HepG2 (cell line): ENCODE measurements at regions not wholly inside any gene's neighbourhood (a gene's known extent, or its start where the extent isn't known, plus 50 kb on each side); places are given as distances from the start of the nearest gene placed in this dataset.

Source experiments
- ATAC-seq: fragments of 200-7000 bp; cut with Tn5 transposase; 3 replicates; pipeline ENCODE4 v1.9.1; 2020; ENCODE audit warnings: mild to moderate bottlenecking, moderate library complexity
- BruUV-seq: library from RNA; stranded (reverse); fragments of 400-500 nt; replicated peaks from 2 replicates; lab custom pipeline; 2021; lab: Mats Ljungman, UMichigan
- CTCF ChIA-PET: fragments of 300-600 bp; formaldehyde crosslinking; extraction: SDS; loops from one replicate; lab custom pipeline; 2021; ENCODE audit warnings: low total read pairs, inconsistent platforms, low intra/inter-chr PET ratio; lab: Yijun Ruan, JAX
- POLR2A ChIA-PET: fragments of 350-600 bp; sonication (Branson Sonifier 250); formaldehyde crosslinking; loops from one replicate; lab custom pipeline; 2020; ENCODE audit warnings: antibody characterized with exemption, inconsistent platforms; lab: Yijun Ruan, JAX
- DNase-seq: peaks from one replicate; pipeline ENCODE4 v3.0.0-alpha.2; 2015; ENCODE audit warnings: low spot score
- FAIRE-seq: peaks from 3 replicates; lab custom pipeline; 2011; peaks lifted over from hg19 to GRCh38; lab: Jason Lieb, UNC
- H2AFZ ChIP-seq: one replicate; pipeline ENCODE4 v1.6.1; 2011; ENCODE audit warnings: low read length, inconsistent platforms
- H3K27ac ChIP-seq: fragments of 300-600 bp; 3 replicates; pipeline ENCODE4 v1.8.0; 2011; ENCODE audit warnings: mixed run types, mild to moderate bottlenecking, mixed read lengths, low read length, inconsistent platforms; ENCODE audit not compliant: insufficient read depth; ENCODE audit errors: extremely low read length
- H3K27me3 ChIP-seq, 2 experiments: fragments of 200-600 bp in 1 of 2; 2 replicates in 1 of 2; 3 replicates in 1 of 2; pipeline versions ENCODE4 v1.6.0 to v1.8.0; 2011; ENCODE audit warnings: low read length in 2 of 2, mild to moderate bottlenecking in 2 of 2, moderate library complexity in 2 of 2, inconsistent platforms in 1 of 2; ENCODE audit not compliant: insufficient read depth in 2 of 2, control insufficient read depth in 1 of 2
- H3K36me3 ChIP-seq, 2 experiments: fragments of 200-600 bp in 1 of 2; replicated peaks in 1 of 2; 2 replicates in 1 of 2; 3 replicates in 1 of 2; pipeline versions ENCODE4 v1.5.1 to v1.8.0; 2011; ENCODE audit warnings: low read length in 2 of 2, inconsistent platforms in 1 of 2; ENCODE audit not compliant: insufficient read depth in 2 of 2, control insufficient read depth in 1 of 2
- H3K4me1 ChIP-seq: 2 replicates; pipeline ENCODE4 v1.5.1; 2012; ENCODE audit warnings: low read length, inconsistent platforms; ENCODE audit not compliant: insufficient read depth
- H3K4me2 ChIP-seq: 2 replicates; pipeline ENCODE4 v1.6.0; 2011; ENCODE audit warnings: low read depth, low read length, inconsistent platforms
- H3K4me3 ChIP-seq, 3 experiments: fragments of 200-600 bp in 1 of 3; sonication (generic), shearing (Covaris generic) in 1 of 3; replicated peaks in 1 of 3; 2 replicates each; pipeline ENCODE4 v1.5.1; 2011 to 2016; ENCODE audit warnings: low read length in 3 of 3, inconsistent platforms in 2 of 3, low read depth in 2 of 3, mild to moderate bottlenecking in 2 of 3, control low read depth in 1 of 3, mixed read lengths in 1 of 3; ENCODE audit not compliant: insufficient read depth in 1 of 3
- H3K79me2 ChIP-seq: one replicate; pipeline ENCODE4 v1.6.1; 2011; ENCODE audit warnings: low read length, inconsistent platforms; ENCODE audit not compliant: insufficient read depth
- H3K9ac ChIP-seq: 2 replicates; pipeline ENCODE4 v1.6.0; 2011; ENCODE audit warnings: mild to moderate bottlenecking, low read depth, low read length, inconsistent platforms; ENCODE audit not compliant: insufficient read depth
- H3K9me3 ChIP-seq: 2 replicates; pipeline ENCODE4 v1.5.1; 2012; ENCODE audit warnings: mild to moderate bottlenecking, low read length
- H4K20me1 ChIP-seq: 2 replicates; pipeline ENCODE4 v1.6.0; 2011; ENCODE audit warnings: inconsistent platforms, mild to moderate bottlenecking, low read length, moderate library complexity; ENCODE audit not compliant: insufficient read depth
- AKAP8 ChIP-seq: sonication (generic); formaldehyde crosslinking; IDR thresholded peaks from 2 replicates; pipeline ENCODE4 v1.5.1; 2020; ENCODE audit warnings: mild to moderate bottlenecking, missing genetic modification reagents
- ATAD3A ChIP-seq: sonication (generic); formaldehyde crosslinking; IDR thresholded peaks from 2 replicates; pipeline ENCODE4 v1.4.0; 2020; ENCODE audit warnings: missing genetic modification reagents
- CBX1 ChIP-seq: IDR thresholded peaks from one replicate; pipeline ENCODE4 v1.6.1; 2016; ENCODE audit warnings: antibody characterized with exemption, low read depth
- HNF1A ChIP-seq, 2 experiments: sonication (generic) in 1 of 2; formaldehyde crosslinking in 1 of 2; IDR thresholded peaks; 2 replicates each; pipeline versions ENCODE4 v1.4.0 to v1.6.1; 2016 to 2020; ENCODE audit warnings: borderline replicate concordance in 1 of 2, low read depth in 1 of 2, mild to moderate bottlenecking in 1 of 2, missing genetic modification reagents in 1 of 2
- HOXA3 ChIP-seq: sonication (generic); formaldehyde crosslinking; IDR thresholded peaks from 2 replicates; pipeline ENCODE4 v1.5.0; 2020; ENCODE audit warnings: missing genetic modification reagents
- IRF1 ChIP-seq: sonication (generic); formaldehyde crosslinking; IDR thresholded peaks from 2 replicates; pipeline ENCODE4 v1.4.0; 2020; ENCODE audit warnings: low read depth, mild to moderate bottlenecking, missing genetic modification reagents
- MTA3 ChIP-seq: sonication (generic); formaldehyde crosslinking; IDR thresholded peaks from 2 replicates; pipeline ENCODE4 v1.4.0; 2020; ENCODE audit warnings: missing genetic modification reagents
- TCF7 ChIP-seq: sonication (generic); IDR thresholded peaks from 2 replicates; pipeline ENCODE4 v1.6.1; 2016; ENCODE audit warnings: antibody characterized with exemption, low read depth
- ZBTB40 ChIP-seq, 2 experiments: fragments of 450-650 bp in 1 of 2; sonication (generic) in 1 of 2; formaldehyde crosslinking in 1 of 2; IDR thresholded peaks; 2 replicates each; pipeline versions ENCODE4 v1.6.1 to v1.8.0; 2016 to 2022; ENCODE audit warnings: antibody characterized with exemption in 1 of 2, mild to moderate bottlenecking in 1 of 2, missing genetic modification reagents in 1 of 2
- ZNF354B ChIP-seq: sonication (generic); formaldehyde crosslinking; IDR thresholded peaks from 2 replicates; pipeline ENCODE4 v1.8.0; 2022; ENCODE audit warnings: mild to moderate bottlenecking, missing genetic modification reagents
- ZNF367 ChIP-seq: sonication (generic); formaldehyde crosslinking; IDR thresholded peaks from 2 replicates; pipeline ENCODE4 v1.4.0; 2020; ENCODE audit warnings: missing genetic modification reagents, borderline replicate concordance
- WGBS: methylation state at CpG from one replicate; pipeline ENCODE4 v1.1.6; 2017; ENCODE audit warnings: low lambda C conversion rate; 5-methylcytosine and 5-hydroxymethylcytosine counted together
- in situ Hi-C: cut with HindIII; loops from 2 replicates; pipeline ENCODE4 v1.10.0; 2017; ENCODE audit warnings: low pct_unique_long_range_greater_than_20kb; ENCODE audit not compliant: extremely low pct_ligation_motif_present
- intact Hi-C: fragments of 100-400 bp; cut with micrococcal nuclease; formaldehyde crosslinking; loops from one replicate; pipeline ENCODE4 v1.10.0; 2022; ENCODE audit not compliant: unreplicated experiment

- no TSS peak for BruUV-seq
- no peak for FAIRE-seq
- H3K27me3 ChIP-seq = no peaks in the 10 kb centered on the region; a peak in 1 of 5 replicates
- no peaks in the 10 kb centered on the region for H3K79me2 ChIP-seq
- H3K4me2 ChIP-seq = no peak overlapping the region
- DNase-seq = no peak
- ATAC-seq = no peak
- in situ Hi-C loops = no loop called here
- no peak overlapping the region for H3K27ac ChIP-seq
- H3K4me1 ChIP-seq = peaks cover 24% of the 10 kb centered on the region
- H3K9ac ChIP-seq = no peak overlapping the region
- no peaks in the 10 kb centered on the region; a peak in 1 of 5 replicates for H3K36me3 ChIP-seq
- POLR2A ChIA-PET = no interaction called here
- 95% methylated on average over 8 of the region's 8 CpGs for WGBS
- no peaks in the 10 kb centered on the region for H3K9me3 ChIP-seq
- CTCF ChIA-PET = no interaction called here
- H2AFZ ChIP-seq = no peak overlapping the region
- H3K4me3 ChIP-seq = no peak overlapping the region
- H4K20me1 ChIP-seq = no peaks in the 10 kb centered on the region
- intact Hi-C loops = no loop called here
- TF ChIP-seq CBX1 (no peak), HNF1A (IDR thresholded peaks at IDR 0.05; ENCODE audit: low read depth) (no peak), HNF1A (CRISPR knock-in tag; IDR thresholded peaks at IDR 0.05; ENCODE audit: borderline replicate concordance) (no peak), IRF1 (CRISPR knock-in tag) (no peak), ZNF354B (no peak), AKAP8 (no peak), TCF7 (no peak), ZBTB40 (IDR thresholded peaks at IDR 0.05) (no peak), ZBTB40 (CRISPR knock-in tag; IDR thresholded peaks at IDR 0.05) (no peak), ZNF367 (no peak), MTA3 (no peak), HOXA3 (CRISPR knock-in tag) (no peak), ATAD3A (no peak)
Observed at GRCh38 chr14:100410056-100410565, 87.0 kb downstream of the SLC25A47 start.
